ENCODE measurements at regions not wholly inside any gene's neighbourhood (a gene's known extent, or its start where the extent isn't known, plus 50 kb on each side); places are given as distances from the start of the nearest gene placed in this dataset.

GRCh38 chr11:57124505-57124904, 57.2 kb upstream of the LRRC55 start:
- no peak for TF ChIP-seq HMGXB4 (CRISPR knock-in tag; IDR thresholded peaks at IDR 0.05; ENCODE audit: borderline replicate concordance)
- no peak for TF ChIP-seq CTCF (IDR thresholded peaks at IDR 0.05)
- TF ChIP-seq ESRRA (IDR thresholded peaks at IDR 0.05; ENCODE audit: borderline replicate concordance, low read length), result no peak
